SK-N-SH treated with all-trans-retinoic acid at 6 μM for 48 hours (cell line): ENCODE measurements at regions not wholly inside any gene's neighbourhood (a gene's known extent, or its start where the extent isn't known, plus 50 kb on each side); places are given as distances from the start of the nearest gene placed in this dataset.

Experiments used
- ATAC-seq: fragments of 200-7000 bp; cut with Tn5 transposase; 3 replicates; pipeline ENCODE4 v1.9.1; 2020; ENCODE audit warnings: mild to moderate bottlenecking, moderate library complexity
- ARNTL ChIP-seq: fragments of 450-650 bp; formaldehyde crosslinking; IDR thresholded peaks from 2 replicates; pipeline ENCODE4 v1.5.0; 2020; ENCODE audit warnings: low read depth, mild to moderate bottlenecking, moderate library complexity, borderline replicate concordance
- BACH2 ChIP-seq: fragments of 250-450 bp; sonication (Bioruptor Pico); IDR thresholded peaks from 2 replicates; pipeline ENCODE4 v1.9.0; 2021; ENCODE audit warnings: mild to moderate bottlenecking, borderline replicate concordance
- CSDC2 ChIP-seq: fragments of 250-450 bp; sonication (Bioruptor Pico); IDR thresholded peaks from 2 replicates; pipeline ENCODE4 v1.5.0; 2020; ENCODE audit warnings: mild to moderate bottlenecking, moderate library complexity
- CSRNP3 ChIP-seq: fragments of 250-450 bp; sonication (Bioruptor Pico); IDR thresholded peaks from 2 replicates; pipeline ENCODE4 v1.5.1; 2021; ENCODE audit warnings: mild to moderate bottlenecking, moderate library complexity
- ESRRG ChIP-seq: fragments of 250-450 bp; sonication (Bioruptor Pico); IDR thresholded peaks from 2 replicates; pipeline ENCODE4 v1.6.1; 2021; ENCODE audit warnings: mild to moderate bottlenecking
- ISL1 ChIP-seq: fragments of 250-450 bp; sonication (Bioruptor Pico); IDR thresholded peaks from 2 replicates; pipeline ENCODE4 v2.1.2; 2022; ENCODE audit warnings: mild to moderate bottlenecking, moderate library complexity
- OSR1 ChIP-seq: fragments of 250-450 bp; sonication (Bioruptor Pico); IDR thresholded peaks from 2 replicates; pipeline ENCODE4 v1.8.0; 2022; ENCODE audit warnings: moderate library complexity, mild to moderate bottlenecking, inconsistent platforms
- POU6F1 ChIP-seq: fragments of 250-450 bp; sonication (Bioruptor Pico); IDR thresholded peaks from 2 replicates; pipeline ENCODE4 v1.8.0; 2021; ENCODE audit warnings: low read depth, mild to moderate bottlenecking, moderate library complexity, borderline replicate concordance
- PPARA ChIP-seq: fragments of 250-450 bp; sonication (Bioruptor Pico); IDR thresholded peaks from 2 replicates; pipeline ENCODE4 v1.5.0; 2020; ENCODE audit warnings: mild to moderate bottlenecking, borderline replicate concordance
- RARB ChIP-seq: fragments of 250-450 bp; sonication (Bioruptor Pico); IDR thresholded peaks from 2 replicates; pipeline ENCODE4 v1.8.0; 2021; ENCODE audit warnings: mild to moderate bottlenecking, moderate library complexity
- SNAI2 ChIP-seq: fragments of 250-450 bp; sonication (Bioruptor Pico); IDR thresholded peaks from 2 replicates; pipeline ENCODE4 v1.5.0; 2020; ENCODE audit warnings: mild to moderate bottlenecking, moderate library complexity
- TCF4 ChIP-seq: fragments of 250-450 bp; sonication (Bioruptor Pico); IDR thresholded peaks from 2 replicates; pipeline ENCODE4 v1.8.0; 2021; ENCODE audit warnings: mild to moderate bottlenecking, moderate library complexity, borderline replicate concordance
- TOX ChIP-seq: fragments of 250-450 bp; sonication (Bioruptor Pico); IDR thresholded peaks from 2 replicates; pipeline ENCODE4 v1.8.0; 2021; ENCODE audit warnings: mild to moderate bottlenecking, moderate library complexity, borderline replicate concordance
- ZC3H10 ChIP-seq: fragments of 250-450 bp; sonication (Bioruptor Pico); IDR thresholded peaks from 2 replicates; pipeline ENCODE4 v1.5.1; 2021; ENCODE audit warnings: mild to moderate bottlenecking, moderate library complexity
- ZFP30 ChIP-seq: fragments of 450-650 bp; formaldehyde crosslinking; IDR thresholded peaks from 2 replicates; pipeline ENCODE4 v1.5.0; 2022; ENCODE audit warnings: mild to moderate bottlenecking, moderate library complexity
- ZNF565 ChIP-seq: fragments of 450-650 bp; formaldehyde crosslinking; conservative IDR thresholded peaks from 2 replicates; pipeline ENCODE4 v1.5.0; 2020; ENCODE audit warnings: low read depth, mild to moderate bottlenecking, moderate library complexity
- ZNF70 ChIP-seq: fragments of 450-650 bp; formaldehyde crosslinking; IDR thresholded peaks from 2 replicates; pipeline ENCODE4 v1.5.0; 2020; ENCODE audit warnings: mild to moderate bottlenecking, moderate library complexity
- ZNF8 ChIP-seq: fragments of 450-650 bp; formaldehyde crosslinking; IDR thresholded peaks from 2 replicates; pipeline ENCODE4 v1.5.0; 2020; ENCODE audit warnings: mild to moderate bottlenecking, moderate library complexity
- TF ChIP-seq, protein P1 (sequence below): fragments of 250-450 bp; sonication (Bioruptor Pico); IDR thresholded peaks from 2 replicates; pipeline ENCODE4 v1.5.1; 2020; ENCODE audit warnings: low read depth, mild to moderate bottlenecking, moderate library complexity
- TF ChIP-seq, protein P2 (sequence below): fragments of 250-450 bp; sonication (Bioruptor Pico); IDR thresholded peaks from 2 replicates; pipeline ENCODE4 v1.5.0; 2020; ENCODE audit warnings: mild to moderate bottlenecking, moderate library complexity

- TF ChIP-seq ESRRG (CRISPR knock-in tag) = no peak
- no peak for TF ChIP-seq CSRNP3 (CRISPR knock-in tag)
- no peak for TF ChIP-seq ZNF8 (CRISPR knock-in tag)
- ATAC-seq = no peak
These were observed 143.5 kb downstream of the CARTPT start for GRCh38 chr5:71862507-71863060.

GRCh38 chr5:71864730-71865601, 145.9 kb downstream of the CARTPT start:
- peak; percentile 70 for TF ChIP-seq ISL1 (CRISPR knock-in tag)
- no peak for TF ChIP-seq OSR1 (CRISPR knock-in tag)
- peak; percentile 97 for ATAC-seq

- TF ChIP-seq ZNF8 (CRISPR knock-in tag) = no peak
- no peak for TF ChIP-seq CSDC2 (CRISPR knock-in tag)
- TF ChIP-seq ZC3H10 (CRISPR knock-in tag) = no peak
- TF ChIP-seq RARB = no peak
- no peak for TF ChIP-seq ZNF565
- TF ChIP-seq ISL1 (CRISPR knock-in tag) = no peak
- no peak for TF ChIP-seq ARNTL
- no peak for TF ChIP-seq ESRRG (CRISPR knock-in tag)
- TF ChIP-seq CSRNP3 (CRISPR knock-in tag) = no peak
- TF ChIP-seq ZFP30 (CRISPR knock-in tag) = no peak
- TF ChIP-seq BACH2 = no peak
- TF ChIP-seq SNAI2 (CRISPR knock-in tag) = no peak
- no peak for TF ChIP-seq TOX (CRISPR knock-in tag)
- TF ChIP-seq TCF4 (CRISPR knock-in tag) = no peak
- TF ChIP-seq OSR1 (CRISPR knock-in tag) = no peak
- no peak for TF ChIP-seq ZNF70
- TF ChIP-seq, protein P1, sequence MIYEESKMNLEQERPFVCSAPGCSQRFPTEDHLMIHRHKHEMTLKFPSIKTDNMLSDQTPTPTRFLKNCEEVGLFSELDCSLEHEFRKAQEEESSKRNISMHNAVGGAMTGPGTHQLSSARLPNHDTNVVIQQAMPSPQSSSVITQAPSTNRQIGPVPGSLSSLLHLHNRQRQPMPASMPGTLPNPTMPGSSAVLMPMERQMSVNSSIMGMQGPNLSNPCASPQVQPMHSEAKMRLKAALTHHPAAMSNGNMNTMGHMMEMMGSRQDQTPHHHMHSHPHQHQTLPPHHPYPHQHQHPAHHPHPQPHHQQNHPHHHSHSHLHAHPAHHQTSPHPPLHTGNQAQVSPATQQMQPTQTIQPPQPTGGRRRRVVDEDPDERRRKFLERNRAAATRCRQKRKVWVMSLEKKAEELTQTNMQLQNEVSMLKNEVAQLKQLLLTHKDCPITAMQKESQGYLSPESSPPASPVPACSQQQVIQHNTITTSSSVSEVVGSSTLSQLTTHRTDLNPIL (CRISPR knock-in tag) = no peak
- no peak for TF ChIP-seq POU6F1 (CRISPR knock-in tag)
- no peak for TF ChIP-seq PPARA (CRISPR knock-in tag)
- TF ChIP-seq, protein P2, sequence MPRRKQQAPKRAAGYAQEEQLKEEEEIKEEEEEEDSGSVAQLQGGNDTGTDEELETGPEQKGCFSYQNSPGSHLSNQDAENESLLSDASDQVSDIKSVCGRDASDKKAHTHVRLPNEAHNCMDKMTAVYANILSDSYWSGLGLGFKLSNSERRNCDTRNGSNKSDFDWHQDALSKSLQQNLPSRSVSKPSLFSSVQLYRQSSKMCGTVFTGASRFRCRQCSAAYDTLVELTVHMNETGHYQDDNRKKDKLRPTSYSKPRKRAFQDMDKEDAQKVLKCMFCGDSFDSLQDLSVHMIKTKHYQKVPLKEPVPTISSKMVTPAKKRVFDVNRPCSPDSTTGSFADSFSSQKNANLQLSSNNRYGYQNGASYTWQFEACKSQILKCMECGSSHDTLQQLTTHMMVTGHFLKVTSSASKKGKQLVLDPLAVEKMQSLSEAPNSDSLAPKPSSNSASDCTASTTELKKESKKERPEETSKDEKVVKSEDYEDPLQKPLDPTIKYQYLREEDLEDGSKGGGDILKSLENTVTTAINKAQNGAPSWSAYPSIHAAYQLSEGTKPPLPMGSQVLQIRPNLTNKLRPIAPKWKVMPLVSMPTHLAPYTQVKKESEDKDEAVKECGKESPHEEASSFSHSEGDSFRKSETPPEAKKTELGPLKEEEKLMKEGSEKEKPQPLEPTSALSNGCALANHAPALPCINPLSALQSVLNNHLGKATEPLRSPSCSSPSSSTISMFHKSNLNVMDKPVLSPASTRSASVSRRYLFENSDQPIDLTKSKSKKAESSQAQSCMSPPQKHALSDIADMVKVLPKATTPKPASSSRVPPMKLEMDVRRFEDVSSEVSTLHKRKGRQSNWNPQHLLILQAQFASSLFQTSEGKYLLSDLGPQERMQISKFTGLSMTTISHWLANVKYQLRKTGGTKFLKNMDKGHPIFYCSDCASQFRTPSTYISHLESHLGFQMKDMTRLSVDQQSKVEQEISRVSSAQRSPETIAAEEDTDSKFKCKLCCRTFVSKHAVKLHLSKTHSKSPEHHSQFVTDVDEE (CRISPR knock-in tag) = no peak
- ATAC-seq = peak; percentile 56
These were observed 146.7 kb downstream of the CARTPT start for GRCh38 chr5:71865665-71866320.
